ENCODE measurements at regions not wholly inside any gene's neighbourhood (a gene's known extent, or its start where the extent isn't known, plus 50 kb on each side); places are given as distances from the start of the nearest gene placed in this dataset.

- Histone ChIP-seq H3K27ac (ENCODE audit: low read length) (no peak overlapping the region), H3K9ac (ENCODE audit: low read length) (no peak overlapping the region), H3K79me2 (ENCODE audit: low read length) (no peaks in the 10 kb centered on the region), H3K4me2 (ENCODE audit: low read depth, low read length) (no peak overlapping the region), H3K36me3 (replicated peaks; ENCODE audit: insufficient read depth, low read length) (no peaks in the 10 kb centered on the region), H3K9me2 (replicated peaks; ENCODE audit: insufficient read depth, low read length) (no peaks in the 10 kb centered on the region), H2AFZ (ENCODE audit: low read length) (no peak overlapping the region), H3K9me3 (replicated peaks; ENCODE audit: insufficient read depth, low read length) (no peaks in the 10 kb centered on the region), H4K20me1 (ENCODE audit: insufficient read depth, low read length) (no peaks in the 10 kb centered on the region), H3K27me3 (replicated peaks; ENCODE audit: insufficient read depth, low read length) (no peaks in the 10 kb centered on the region), H3K4me1 (ENCODE audit: low read length) (no peaks in the 10 kb centered on the region), H3F3A (ENCODE audit: insufficient read depth, low read length) (no peaks in the 10 kb centered on the region), H3K4me3 (ENCODE audit: low read length) (no peak overlapping the region)
- TF ChIP-seq, protein P1, sequence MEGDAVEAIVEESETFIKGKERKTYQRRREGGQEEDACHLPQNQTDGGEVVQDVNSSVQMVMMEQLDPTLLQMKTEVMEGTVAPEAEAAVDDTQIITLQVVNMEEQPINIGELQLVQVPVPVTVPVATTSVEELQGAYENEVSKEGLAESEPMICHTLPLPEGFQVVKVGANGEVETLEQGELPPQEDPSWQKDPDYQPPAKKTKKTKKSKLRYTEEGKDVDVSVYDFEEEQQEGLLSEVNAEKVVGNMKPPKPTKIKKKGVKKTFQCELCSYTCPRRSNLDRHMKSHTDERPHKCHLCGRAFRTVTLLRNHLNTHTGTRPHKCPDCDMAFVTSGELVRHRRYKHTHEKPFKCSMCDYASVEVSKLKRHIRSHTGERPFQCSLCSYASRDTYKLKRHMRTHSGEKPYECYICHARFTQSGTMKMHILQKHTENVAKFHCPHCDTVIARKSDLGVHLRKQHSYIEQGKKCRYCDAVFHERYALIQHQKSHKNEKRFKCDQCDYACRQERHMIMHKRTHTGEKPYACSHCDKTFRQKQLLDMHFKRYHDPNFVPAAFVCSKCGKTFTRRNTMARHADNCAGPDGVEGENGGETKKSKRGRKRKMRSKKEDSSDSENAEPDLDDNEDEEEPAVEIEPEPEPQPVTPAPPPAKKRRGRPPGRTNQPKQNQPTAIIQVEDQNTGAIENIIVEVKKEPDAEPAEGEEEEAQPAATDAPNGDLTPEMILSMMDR (IDR thresholded peaks at IDR 0.05; ENCODE audit: low read length): no peak
- no peak for TF ChIP-seq EZH2 (optimal IDR thresholded peaks at IDR 0.05; ENCODE audit: low read depth, low read length)
- TF ChIP-seq EZH2phosphoT487 (IDR thresholded peaks at IDR 0.05; ENCODE audit: low read length): no peak
- DNase-seq: no peak
These were observed 197.8 kb upstream of the MYT1L start for GRCh38 chr2:2528846-2529245.

DNA sequence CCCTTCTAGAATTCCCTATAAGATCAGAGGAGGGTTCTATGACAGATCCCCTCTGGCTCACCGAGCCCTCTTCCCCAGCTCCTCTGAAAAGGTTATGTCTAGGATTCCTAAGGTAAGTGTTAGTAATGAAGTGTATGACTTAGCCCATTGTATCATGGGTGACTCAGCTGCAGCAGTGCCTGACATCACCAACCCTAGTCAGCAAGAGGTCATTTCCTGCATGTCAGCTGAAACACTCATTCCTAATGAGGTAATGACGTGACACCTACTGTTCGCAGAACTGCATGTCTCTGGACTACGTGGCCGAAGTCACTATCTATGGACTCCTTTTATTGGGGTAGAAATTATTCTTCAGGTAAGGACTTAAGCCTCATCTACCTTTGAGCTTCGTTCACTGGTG lies 196.1 kb upstream of the MYT1L start:
- H3K9ac ChIP-seq (ENCODE audit: low read length): no peak overlapping the region
- no peak overlapping the region for H3K4me2 ChIP-seq (ENCODE audit: low read depth, low read length)
- no peaks in the 10 kb centered on the region for H3F3A ChIP-seq (ENCODE audit: insufficient read depth, low read length)
- H3K27me3 ChIP-seq (replicated peaks; ENCODE audit: insufficient read depth, low read length): no peaks in the 10 kb centered on the region
- no peaks in the 10 kb centered on the region for H3K79me2 ChIP-seq (ENCODE audit: low read length)
- H4K20me1 ChIP-seq (ENCODE audit: insufficient read depth, low read length): no peaks in the 10 kb centered on the region
- no peaks in the 10 kb centered on the region for H3K4me1 ChIP-seq (ENCODE audit: low read length)
- H3K27ac ChIP-seq (ENCODE audit: low read length): no peak overlapping the region
- no peaks in the 10 kb centered on the region for H3K9me2 ChIP-seq (replicated peaks; ENCODE audit: insufficient read depth, low read length)
- H3K9me3 ChIP-seq (replicated peaks; ENCODE audit: insufficient read depth, low read length): no peaks in the 10 kb centered on the region
- TF ChIP-seq EZH2phosphoT487 (IDR thresholded peaks at IDR 0.05; ENCODE audit: low read length): no peak
- TF ChIP-seq, protein P1 (IDR thresholded peaks at IDR 0.05; ENCODE audit: low read length): no peak
- no peak for TF ChIP-seq EZH2 (optimal IDR thresholded peaks at IDR 0.05; ENCODE audit: low read depth, low read length)
- H3K36me3 ChIP-seq (replicated peaks; ENCODE audit: insufficient read depth, low read length): no peaks in the 10 kb centered on the region
- no peak overlapping the region for H3K4me3 ChIP-seq (ENCODE audit: low read length)
- DNase-seq: no peak
- no peak overlapping the region for H2AFZ ChIP-seq (ENCODE audit: low read length)

DNA sequence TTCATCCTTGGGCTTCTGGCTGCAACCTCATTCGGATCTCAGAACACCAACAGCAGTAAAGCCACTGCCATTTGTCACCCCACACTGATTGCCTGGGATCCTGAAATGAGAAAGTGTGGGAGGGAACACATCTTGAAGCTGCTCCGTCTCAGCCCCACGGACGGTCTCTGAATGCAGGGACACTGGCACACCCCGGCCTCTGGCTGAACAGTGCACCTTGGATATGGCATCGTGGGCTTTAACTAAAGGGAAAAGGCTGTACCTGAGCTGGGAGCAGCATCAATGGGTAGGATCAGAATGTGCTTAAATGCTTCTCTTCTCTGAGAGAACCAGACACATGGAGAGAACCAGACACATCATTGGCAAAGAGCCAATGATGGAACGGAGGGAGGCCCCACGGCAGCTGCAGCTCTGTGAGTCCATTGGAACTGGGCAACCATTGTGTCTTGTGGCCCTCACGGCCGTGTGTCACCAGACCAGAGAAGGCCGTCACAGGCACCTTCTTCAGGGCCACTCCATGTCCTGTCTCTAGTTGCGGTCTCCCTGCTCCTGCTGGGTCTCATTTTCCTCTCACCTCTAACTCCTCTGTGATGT lies 193.4 kb upstream of the MYT1L start:
- no peak overlapping the region for H3K27ac ChIP-seq (ENCODE audit: low read length)
- H3K9me2 ChIP-seq (replicated peaks; ENCODE audit: insufficient read depth, low read length): no peaks in the 10 kb centered on the region
- no peaks in the 10 kb centered on the region for H3K27me3 ChIP-seq (replicated peaks; ENCODE audit: insufficient read depth, low read length)
- H3K79me2 ChIP-seq (ENCODE audit: low read length): no peaks in the 10 kb centered on the region
- H3F3A ChIP-seq (ENCODE audit: insufficient read depth, low read length): no peaks in the 10 kb centered on the region
- DNase-seq: no peak
- no peaks in the 10 kb centered on the region for H3K9me3 ChIP-seq (replicated peaks; ENCODE audit: insufficient read depth, low read length)
- no peak for TF ChIP-seq EZH2phosphoT487 (IDR thresholded peaks at IDR 0.05; ENCODE audit: low read length)
- TF ChIP-seq EZH2 (optimal IDR thresholded peaks at IDR 0.05; ENCODE audit: low read depth, low read length): no peak
- TF ChIP-seq, protein P1 (IDR thresholded peaks at IDR 0.05; ENCODE audit: low read length): no peak
- H2AFZ ChIP-seq (ENCODE audit: low read length): no peak overlapping the region
- no peak overlapping the region for H3K9ac ChIP-seq (ENCODE audit: low read length)
- H4K20me1 ChIP-seq (ENCODE audit: insufficient read depth, low read length): no peaks in the 10 kb centered on the region
- H3K4me1 ChIP-seq (ENCODE audit: low read length): no peaks in the 10 kb centered on the region
- no peak overlapping the region for H3K4me3 ChIP-seq (ENCODE audit: low read length)
- H3K36me3 ChIP-seq (replicated peaks; ENCODE audit: insufficient read depth, low read length): no peaks in the 10 kb centered on the region
- H3K4me2 ChIP-seq (ENCODE audit: low read depth, low read length): no peak overlapping the region

All from MM.1S (cell line).